ENCODE measurements at regions not wholly inside any gene's neighbourhood (a gene's known extent, or its start where the extent isn't known, plus 50 kb on each side); places are given as distances from the start of the nearest gene placed in this dataset.
"Not testable (repeated sequence)": the region's sequence is repeated elsewhere in the genome, so short reads cannot be mapped to it uniquely, and the experiment has no call there.

DNA sequence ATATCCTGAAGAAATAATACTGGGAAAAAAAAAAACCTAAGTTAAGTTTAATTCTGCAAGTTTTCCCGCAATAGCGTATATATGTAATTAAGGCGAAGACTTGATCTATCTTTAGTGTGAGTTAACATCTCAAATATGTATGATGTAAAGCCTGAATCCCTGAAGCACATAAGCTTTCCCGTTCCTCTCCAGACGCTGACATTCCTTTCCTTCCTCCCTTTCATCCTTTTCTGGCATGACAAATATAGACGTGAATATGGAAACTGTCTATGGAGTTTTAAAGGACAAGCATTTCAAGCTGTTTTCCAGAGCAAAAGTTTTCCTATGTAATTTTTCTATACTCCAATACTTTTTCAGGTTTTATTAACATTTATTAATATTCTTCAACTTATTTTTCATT lies 637.0 kb downstream of the COL12A1 start:
- DNase-seq, result no peak

GRCh38 chr6:74567923-74568290 lies 637.9 kb downstream of the COL12A1 start:
- DNase-seq, result not testable (repeated sequence)

DNA sequence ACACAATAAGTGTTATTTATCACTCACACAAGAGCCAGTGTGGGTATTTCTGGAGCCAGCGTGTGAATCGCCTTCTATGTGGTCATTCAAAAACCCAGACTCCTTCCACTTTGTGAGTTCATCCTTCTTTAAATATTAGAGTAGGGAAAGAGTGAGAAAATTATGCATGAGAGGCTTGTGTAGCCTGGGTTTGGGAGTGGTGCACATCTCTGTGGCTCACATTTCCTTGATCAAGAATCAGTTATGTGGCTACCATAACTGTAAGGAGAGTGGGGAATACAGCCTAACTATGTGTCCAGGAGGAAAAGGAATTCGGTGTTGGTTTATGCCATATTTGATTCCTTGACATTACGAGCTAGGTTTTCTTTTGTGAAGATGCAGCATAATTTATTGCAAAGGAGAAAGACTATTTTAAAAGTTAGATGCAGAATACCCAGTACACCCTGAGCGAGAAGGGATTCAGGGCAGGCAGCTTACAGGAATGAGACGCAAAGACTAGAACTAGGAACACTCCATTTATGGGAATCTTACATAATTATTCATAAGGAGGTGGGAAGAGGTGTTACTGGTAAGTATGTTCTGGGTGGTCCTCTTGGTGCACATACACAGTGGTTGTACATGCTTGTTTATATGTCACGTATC lies 638.5 kb downstream of the COL12A1 start:
- no peak for DNase-seq

GRCh38 chr6:74557236-74557635 lies 648.6 kb downstream of the COL12A1 start:
- DNase-seq, result no peak

GRCh38 chr6:74554041-74554440 lies 651.8 kb downstream of the COL12A1 start:
- no peak for DNase-seq

DNA sequence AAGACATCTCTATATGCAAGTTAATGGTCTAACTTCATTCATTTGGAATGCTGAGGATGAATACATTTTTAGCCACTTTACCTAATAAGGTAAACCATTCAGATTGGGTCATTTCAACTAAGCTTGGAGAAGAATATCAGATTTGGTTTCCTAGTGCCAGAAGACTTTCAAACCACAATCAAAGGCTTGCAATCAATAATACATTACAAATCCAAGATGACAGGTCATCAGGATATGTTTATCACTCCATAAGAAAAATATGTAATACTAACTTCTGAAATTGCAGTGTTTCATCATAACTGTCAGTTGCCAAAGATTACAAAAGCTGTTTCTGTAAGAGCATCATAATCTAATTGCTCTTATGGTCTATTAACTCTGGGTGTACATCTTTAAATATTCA lies 654.0 kb downstream of the COL12A1 start:
- DNase-seq, result no peak

GRCh38 chr6:74550821-74551220 lies 655.0 kb downstream of the COL12A1 start:
- DNase-seq, result no peak

DNA sequence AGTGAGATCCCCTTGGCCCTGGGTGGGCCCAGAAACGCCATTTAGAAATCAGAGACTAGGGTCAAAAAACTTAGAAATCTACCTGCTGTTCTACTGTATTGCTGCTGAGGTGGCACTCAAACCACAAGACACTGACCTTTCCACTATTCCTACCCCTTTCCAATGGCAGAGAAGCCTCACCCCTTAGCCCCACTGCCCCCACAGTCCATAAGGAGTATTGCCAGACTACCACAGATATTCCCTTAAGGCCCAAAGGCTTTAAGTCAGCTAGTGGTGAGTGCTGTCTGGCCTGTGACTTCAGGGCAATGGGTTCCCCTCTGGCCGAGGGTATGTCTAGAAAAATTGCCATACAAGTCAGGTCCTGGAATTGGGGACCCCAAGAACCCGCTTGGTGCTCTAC lies 656.1 kb downstream of the COL12A1 start:
- no peak for DNase-seq

- no peak for DNase-seq
Observed at GRCh38 chr6:74534465-74535211, 671.2 kb downstream of the COL12A1 start.

- DNase-seq, result no peak
Observed at GRCh38 chr6:74519163-74519562, 686.7 kb downstream of the COL12A1 start.

GRCh38 chr6:74518035-74518434 lies 687.8 kb downstream of the COL12A1 start:
- DNase-seq, result no peak

DNA sequence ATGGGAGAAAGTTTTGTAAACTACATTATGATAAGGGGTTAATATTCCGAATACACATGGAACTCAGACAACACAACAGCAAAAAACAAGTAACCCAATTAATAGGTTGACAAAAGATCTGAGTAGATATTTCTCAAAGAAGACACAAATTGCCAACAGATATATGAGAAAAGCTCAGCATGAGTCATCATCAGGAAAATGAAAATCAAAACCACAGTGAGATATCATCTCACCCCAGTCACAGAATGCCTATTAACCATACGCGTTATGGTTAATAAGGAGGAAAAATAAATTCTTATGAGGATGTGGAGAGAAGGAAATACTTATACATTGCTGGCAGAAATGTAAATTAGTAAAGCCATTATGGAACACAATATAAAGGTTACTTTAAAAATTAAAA lies 695.0 kb downstream of the COL12A1 start:
- DNase-seq, result no peak

GRCh38 chr6:74507649-74508048 lies 698.2 kb downstream of the COL12A1 start:
- no peak for DNase-seq

DNA sequence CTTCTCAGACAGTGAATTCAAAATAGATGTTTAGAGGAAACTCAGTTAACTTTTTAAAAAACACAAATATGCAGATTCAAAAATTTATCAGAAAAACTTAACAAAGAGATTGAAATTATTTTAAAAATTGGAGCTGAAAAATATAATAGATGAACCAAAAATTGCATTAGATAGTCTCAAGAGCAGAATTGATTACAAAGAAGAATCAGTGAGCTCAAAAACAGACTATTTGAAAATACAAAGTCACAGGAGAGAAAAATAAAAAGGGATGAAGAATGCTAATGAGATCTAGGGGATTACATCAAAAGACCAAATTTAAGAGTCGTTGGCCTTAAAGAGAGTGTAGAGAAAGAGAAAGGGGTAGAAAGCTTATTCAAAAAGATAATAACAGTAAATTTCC lies 700.5 kb downstream of the COL12A1 start:
- no peak for DNase-seq

GRCh38 chr6:74504941-74505340 lies 700.9 kb downstream of the COL12A1 start:
- no peak for DNase-seq

- no peak for DNase-seq
Observed at GRCh38 chr6:74492587-74492986, 713.3 kb downstream of the COL12A1 start.

- DNase-seq, result no peak
Observed at GRCh38 chr6:74491844-74492374, 713.9 kb downstream of the COL12A1 start.

- DNase-seq, result not testable (repeated sequence)
Observed at GRCh38 chr6:74488726-74489125, 717.1 kb downstream of the COL12A1 start.

GRCh38 chr6:74482180-74482579 lies 723.7 kb downstream of the COL12A1 start:
- no peak for DNase-seq

DNA sequence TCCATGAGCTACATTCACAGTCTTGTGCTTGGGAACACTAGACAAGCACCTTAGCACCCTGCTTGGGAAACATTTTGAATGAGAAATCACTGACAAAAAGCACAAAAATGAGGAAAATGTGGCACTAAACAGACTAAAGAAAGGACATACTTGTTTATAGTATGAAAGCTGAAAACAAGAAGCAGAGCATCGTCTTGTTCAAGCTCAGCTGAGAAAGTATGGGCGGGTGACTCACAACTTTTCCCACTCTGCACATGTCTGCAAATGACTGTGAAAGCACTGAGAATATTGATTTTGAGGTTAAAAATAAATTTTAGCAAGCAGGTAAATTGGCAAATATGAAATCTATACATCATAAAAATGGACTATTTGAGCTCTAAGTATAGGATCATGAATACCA lies 725.3 kb downstream of the COL12A1 start:
- no peak for DNase-seq

GRCh38 chr6:74479960-74480359 lies 725.9 kb downstream of the COL12A1 start:
- no peak for DNase-seq

- DNase-seq, result no peak
Observed at GRCh38 chr6:74479420-74479819, 726.4 kb downstream of the COL12A1 start.

- not testable (repeated sequence) for DNase-seq
Observed at GRCh38 chr6:74474046-74474445, 731.8 kb downstream of the COL12A1 start.

DNA sequence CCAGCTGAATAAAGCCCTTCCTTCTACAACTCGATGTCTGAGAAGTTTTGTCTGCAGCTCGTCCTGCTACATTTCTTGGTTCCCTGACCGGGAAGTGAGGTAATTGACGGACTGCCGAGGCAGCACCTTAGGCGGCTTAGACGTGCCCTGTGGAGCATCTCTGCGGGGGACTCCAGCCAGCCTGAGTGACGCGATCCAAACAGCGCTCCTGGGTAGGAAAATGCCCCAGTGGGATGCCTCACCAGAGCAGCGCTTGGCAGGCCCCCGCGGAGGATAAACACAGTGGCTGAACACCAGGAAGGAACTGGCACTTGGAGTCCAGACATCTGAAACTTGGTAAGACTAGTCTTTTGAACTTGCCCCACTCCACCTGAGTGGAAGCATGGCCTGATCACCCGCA lies 737.3 kb downstream of the COL12A1 start:
- DNase-seq, result not testable (repeated sequence)
